ENCODE measurements at regions not wholly inside any gene's neighbourhood (a gene's known extent, or its start where the extent isn't known, plus 50 kb on each side); places are given as distances from the start of the nearest gene placed in this dataset.

GRCh38 chr1:5317391-5317790, 663.0 kb downstream of the AJAP1 start:
- no peak for TF ChIP-seq POLR2A (IDR thresholded peaks at IDR 0.05)
- TF ChIP-seq CTCF (IDR thresholded peaks at IDR 0.05): no peak

All from right lobe of liver (tissue), 4 donors.